Neural cell (in vitro differentiated cells): ENCODE measurements at regions not wholly inside any gene's neighbourhood (a gene's known extent, or its start where the extent isn't known, plus 50 kb on each side); places are given as distances from the start of the nearest gene placed in this dataset.

Experiments used
- H2AFZ ChIP-seq: fragments of 200-600, 300-800 bp; sonication (generic), shearing (Covaris generic); 2 replicates; pipeline ENCODE4 v1.6.0; 2014; ENCODE audit warnings: low read depth, mild to moderate bottlenecking, antibody characterized with exemption, low read length, moderate library complexity
- H3F3A ChIP-seq: fragments of 200-600 bp; shearing (Covaris generic); 2 replicates; pipeline ENCODE4 v1.6.1; 2016; ENCODE audit warnings: mild to moderate bottlenecking, moderate library complexity, mixed read lengths, antibody characterized with exemption, low read length; ENCODE audit not compliant: insufficient read depth, poor library complexity, severe bottlenecking
- H3K27ac ChIP-seq: fragments of 200-600, 300-800 bp; sonication (generic), shearing (Covaris generic); 2 replicates; pipeline ENCODE4 v1.5.1; 2014; ENCODE audit warnings: mild to moderate bottlenecking, low read length, moderate library complexity
- H3K27me3 ChIP-seq: fragments of 300-800, 200-600 bp; sonication (generic), shearing (Covaris generic); 2 replicates; pipeline ENCODE4 v1.6.0; 2014; ENCODE audit warnings: mild to moderate bottlenecking, low read depth, low read length, moderate library complexity; ENCODE audit not compliant: insufficient read depth
- H3K36me3 ChIP-seq: fragments of 300-800, 200-600 bp; sonication (generic), shearing (Covaris generic); 2 replicates; pipeline ENCODE4 v1.5.1; 2014; ENCODE audit warnings: mild to moderate bottlenecking, antibody characterized with exemption, low read length, moderate library complexity; ENCODE audit not compliant: insufficient read depth
- H3K4me2 ChIP-seq: fragments of 300-800, 200-600 bp; sonication (generic), shearing (Covaris generic); 2 replicates; pipeline ENCODE4 v1.6.0; 2014; ENCODE audit warnings: mild to moderate bottlenecking, low read length
- H3K4me3 ChIP-seq: fragments of 300-800, 200-600 bp; sonication (generic), shearing (Covaris generic); 2 replicates; pipeline ENCODE4 v1.5.1; 2014; ENCODE audit warnings: mild to moderate bottlenecking, low read length, moderate library complexity
- H3K79me2 ChIP-seq: fragments of 200-600 bp; shearing (Covaris generic); replicated peaks from 2 replicates; pipeline ENCODE4 v1.6.0; 2014; ENCODE audit warnings: mild to moderate bottlenecking, low read length, moderate library complexity; ENCODE audit not compliant: insufficient read depth
- H3K9ac ChIP-seq: fragments of 300-800, 200-600 bp; sonication (generic), shearing (Covaris generic); 2 replicates; pipeline ENCODE4 v1.6.1; 2016; ENCODE audit warnings: mild to moderate bottlenecking, low read length, mixed read lengths
- H3K9me2 ChIP-seq: fragments of 200-600 bp; shearing (Covaris generic); 2 replicates; pipeline ENCODE4 v1.6.1; 2016; ENCODE audit warnings: mild to moderate bottlenecking, low read length, mixed read lengths; ENCODE audit not compliant: insufficient read depth
- H3K9me3 ChIP-seq: fragments of 200-600, 300-800 bp; sonication (generic), shearing (Covaris generic); 2 replicates; pipeline ENCODE4 v1.6.1; 2016; ENCODE audit warnings: mild to moderate bottlenecking, mixed run types, low read length, moderate library complexity, mixed read lengths
- H4K20me1 ChIP-seq: fragments of 200-600 bp; shearing (Covaris generic); 2 replicates; pipeline ENCODE4 v1.6.1; 2016; ENCODE audit warnings: mild to moderate bottlenecking, mixed run types; ENCODE audit not compliant: insufficient read depth
- CTCF ChIP-seq: fragments of 450-650 bp; IDR thresholded peaks from 2 replicates; pipeline ENCODE4 v1.5.1; 2014; ENCODE audit warnings: antibody characterized with exemption, mild to moderate bottlenecking, moderate library complexity; ENCODE audit not compliant: poor library complexity, severe bottlenecking
- EP300 ChIP-seq: fragments of 450-650 bp; conservative IDR thresholded peaks from 2 replicates; pipeline ENCODE4 v1.6.1; 2014; ENCODE audit warnings: antibody characterized with exemption, mild to moderate bottlenecking, moderate library complexity; ENCODE audit not compliant: poor library complexity, severe bottlenecking
- EZH2 ChIP-seq: fragments of 200-600, 300-800 bp; shearing (Covaris generic), sonication (generic); IDR thresholded peaks from 2 replicates; pipeline ENCODE4 v1.6.1; 2014; ENCODE audit warnings: antibody characterized with exemption, low read length, borderline replicate concordance, mild to moderate bottlenecking; ENCODE audit not compliant: insufficient read depth, poor library complexity, severe bottlenecking
- MXI1 ChIP-seq: fragments of 450-650 bp; conservative IDR thresholded peaks from 2 replicates; pipeline ENCODE4 v1.6.1; 2014; ENCODE audit warnings: antibody characterized with exemption, mild to moderate bottlenecking; ENCODE audit not compliant: poor library complexity, severe bottlenecking
- POLR2AphosphoS5 ChIP-seq: IDR thresholded peaks from 2 replicates; pipeline ENCODE4 v1.6.1; 2012
- RAD21 ChIP-seq: fragments of 450-650 bp; conservative IDR thresholded peaks from 2 replicates; pipeline ENCODE4 v1.6.1; 2014; ENCODE audit warnings: antibody characterized with exemption, mild to moderate bottlenecking, moderate library complexity
- SMC3 ChIP-seq: fragments of 450-650 bp; conservative IDR thresholded peaks from 2 replicates; pipeline ENCODE4 v1.6.1; 2014; ENCODE audit warnings: antibody characterized with exemption, mild to moderate bottlenecking, moderate library complexity; ENCODE audit not compliant: poor library complexity
- TAF1 ChIP-seq: IDR thresholded peaks from 2 replicates; pipeline ENCODE4 v1.6.1; 2012; ENCODE audit warnings: low read depth
- TF ChIP-seq, protein P1 (sequence below): IDR thresholded peaks from 2 replicates; pipeline ENCODE4 v1.6.1; 2012; ENCODE audit warnings: borderline replicate concordance

- H3K9me2 ChIP-seq: no peaks in the 10 kb centered on the region
- no peaks in the 10 kb centered on the region for H3K36me3 ChIP-seq
- no peak overlapping the region for H3K4me3 ChIP-seq
- no peak for TF ChIP-seq POLR2AphosphoS5
- TF ChIP-seq, protein P1, sequence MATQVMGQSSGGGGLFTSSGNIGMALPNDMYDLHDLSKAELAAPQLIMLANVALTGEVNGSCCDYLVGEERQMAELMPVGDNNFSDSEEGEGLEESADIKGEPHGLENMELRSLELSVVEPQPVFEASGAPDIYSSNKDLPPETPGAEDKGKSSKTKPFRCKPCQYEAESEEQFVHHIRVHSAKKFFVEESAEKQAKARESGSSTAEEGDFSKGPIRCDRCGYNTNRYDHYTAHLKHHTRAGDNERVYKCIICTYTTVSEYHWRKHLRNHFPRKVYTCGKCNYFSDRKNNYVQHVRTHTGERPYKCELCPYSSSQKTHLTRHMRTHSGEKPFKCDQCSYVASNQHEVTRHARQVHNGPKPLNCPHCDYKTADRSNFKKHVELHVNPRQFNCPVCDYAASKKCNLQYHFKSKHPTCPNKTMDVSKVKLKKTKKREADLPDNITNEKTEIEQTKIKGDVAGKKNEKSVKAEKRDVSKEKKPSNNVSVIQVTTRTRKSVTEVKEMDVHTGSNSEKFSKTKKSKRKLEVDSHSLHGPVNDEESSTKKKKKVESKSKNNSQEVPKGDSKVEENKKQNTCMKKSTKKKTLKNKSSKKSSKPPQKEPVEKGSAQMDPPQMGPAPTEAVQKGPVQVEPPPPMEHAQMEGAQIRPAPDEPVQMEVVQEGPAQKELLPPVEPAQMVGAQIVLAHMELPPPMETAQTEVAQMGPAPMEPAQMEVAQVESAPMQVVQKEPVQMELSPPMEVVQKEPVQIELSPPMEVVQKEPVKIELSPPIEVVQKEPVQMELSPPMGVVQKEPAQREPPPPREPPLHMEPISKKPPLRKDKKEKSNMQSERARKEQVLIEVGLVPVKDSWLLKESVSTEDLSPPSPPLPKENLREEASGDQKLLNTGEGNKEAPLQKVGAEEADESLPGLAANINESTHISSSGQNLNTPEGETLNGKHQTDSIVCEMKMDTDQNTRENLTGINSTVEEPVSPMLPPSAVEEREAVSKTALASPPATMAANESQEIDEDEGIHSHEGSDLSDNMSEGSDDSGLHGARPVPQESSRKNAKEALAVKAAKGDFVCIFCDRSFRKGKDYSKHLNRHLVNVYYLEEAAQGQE: no peak
- TF ChIP-seq EZH2: no peak
- TF ChIP-seq CTCF: no peak
- no peak for TF ChIP-seq TAF1
- TF ChIP-seq MXI1: no peak
- no peak for TF ChIP-seq EP300
- TF ChIP-seq SMC3: no peak
- no peak for TF ChIP-seq RAD21
- H3F3A ChIP-seq: no peaks in the 10 kb centered on the region
- no peaks in the 10 kb centered on the region for H3K79me2 ChIP-seq
- no peak overlapping the region for H3K9ac ChIP-seq
- no peak overlapping the region for H3K27ac ChIP-seq
- no peaks in the 10 kb centered on the region for H3K9me3 ChIP-seq
- no peaks in the 10 kb centered on the region for H3K27me3 ChIP-seq
- H2AFZ ChIP-seq: no peak overlapping the region
- H3K4me2 ChIP-seq: no peak overlapping the region
- H4K20me1 ChIP-seq: no peaks in the 10 kb centered on the region
These were observed 341.1 kb downstream of the EMP1 start for GRCh38 chr12:13537623-13538022.

DNA sequence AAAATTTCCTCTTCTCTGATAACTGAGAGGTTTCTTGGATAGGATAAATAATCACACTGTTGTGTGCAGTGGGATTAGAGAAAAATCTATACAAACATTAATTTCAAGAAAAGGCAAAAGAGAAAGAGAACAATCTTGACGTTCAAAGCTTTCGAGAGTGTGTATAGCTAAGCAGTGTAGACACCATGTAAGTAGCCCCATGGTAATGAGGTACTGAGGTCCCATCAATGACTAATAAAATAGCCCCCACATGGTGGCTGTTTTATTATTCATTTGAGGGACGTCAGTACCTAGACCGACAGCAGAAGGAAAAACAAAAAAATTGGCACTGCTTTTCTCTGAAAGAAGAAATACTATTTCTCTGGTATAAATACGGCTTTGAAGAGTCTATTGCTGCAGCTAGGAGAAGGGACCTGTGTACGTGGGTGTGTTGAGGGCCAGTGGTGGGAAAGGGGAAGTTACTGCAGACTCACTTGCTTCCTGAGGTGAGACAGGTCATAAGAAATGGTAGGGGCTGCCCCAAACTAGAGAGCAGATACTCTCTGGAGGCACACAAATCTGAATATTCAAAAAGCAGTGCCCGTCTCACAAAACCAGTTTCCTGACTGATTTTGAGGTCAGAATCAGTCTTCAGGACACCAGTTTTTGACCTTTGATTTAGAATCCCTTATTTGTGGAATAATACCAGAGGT is 339.8 kb downstream of the EMP1 start:
- Histone ChIP-seq H4K20me1 (no peaks in the 10 kb centered on the region), H3K79me2 (no peaks in the 10 kb centered on the region), H3K9ac (no peak overlapping the region), H3K4me2 (no peak overlapping the region), H3K9me3 (no peaks in the 10 kb centered on the region), H3F3A (no peaks in the 10 kb centered on the region), H3K4me3 (no peak overlapping the region), H3K9me2 (no peaks in the 10 kb centered on the region), H2AFZ (no peak overlapping the region), H3K27ac (no peak overlapping the region), H3K27me3 (no peaks in the 10 kb centered on the region), H3K36me3 (no peaks in the 10 kb centered on the region)
- TF ChIP-seq CTCF: no peak
- no peak for TF ChIP-seq TAF1
- TF ChIP-seq, protein P1: no peak
- TF ChIP-seq EZH2: no peak
- TF ChIP-seq SMC3: no peak
- no peak for TF ChIP-seq EP300
